Lower leg skin (tissue), 3 donors: ENCODE measurements at regions not wholly inside any gene's neighbourhood (a gene's known extent, or its start where the extent isn't known, plus 50 kb on each side); places are given as distances from the start of the nearest gene placed in this dataset.

Source experiments
- POLR2A ChIP-seq, 2 donors: fragments of 450-650 bp; IDR thresholded peaks; one replicate each; pipeline ENCODE4 v1.6.1; 2016 to 2017; ENCODE audit warnings: antibody characterized with exemption in 2 of 2, mild to moderate bottlenecking in 1 of 2, moderate library complexity in 1 of 2
- TF ChIP-seq, protein P1 (sequence below), 3 donors: fragments of 450-650 bp; IDR thresholded peaks; one replicate each; pipeline ENCODE4 v1.5.1; 2016; ENCODE audit warnings: antibody characterized with exemption in 3 of 3, mild to moderate bottlenecking in 3 of 3, moderate library complexity in 2 of 3

- TF ChIP-seq, protein P1, sequence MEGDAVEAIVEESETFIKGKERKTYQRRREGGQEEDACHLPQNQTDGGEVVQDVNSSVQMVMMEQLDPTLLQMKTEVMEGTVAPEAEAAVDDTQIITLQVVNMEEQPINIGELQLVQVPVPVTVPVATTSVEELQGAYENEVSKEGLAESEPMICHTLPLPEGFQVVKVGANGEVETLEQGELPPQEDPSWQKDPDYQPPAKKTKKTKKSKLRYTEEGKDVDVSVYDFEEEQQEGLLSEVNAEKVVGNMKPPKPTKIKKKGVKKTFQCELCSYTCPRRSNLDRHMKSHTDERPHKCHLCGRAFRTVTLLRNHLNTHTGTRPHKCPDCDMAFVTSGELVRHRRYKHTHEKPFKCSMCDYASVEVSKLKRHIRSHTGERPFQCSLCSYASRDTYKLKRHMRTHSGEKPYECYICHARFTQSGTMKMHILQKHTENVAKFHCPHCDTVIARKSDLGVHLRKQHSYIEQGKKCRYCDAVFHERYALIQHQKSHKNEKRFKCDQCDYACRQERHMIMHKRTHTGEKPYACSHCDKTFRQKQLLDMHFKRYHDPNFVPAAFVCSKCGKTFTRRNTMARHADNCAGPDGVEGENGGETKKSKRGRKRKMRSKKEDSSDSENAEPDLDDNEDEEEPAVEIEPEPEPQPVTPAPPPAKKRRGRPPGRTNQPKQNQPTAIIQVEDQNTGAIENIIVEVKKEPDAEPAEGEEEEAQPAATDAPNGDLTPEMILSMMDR (IDR thresholded peaks at IDR 0.05), result no peak
- TF ChIP-seq POLR2A (IDR thresholded peaks at IDR 0.05), result no peak
These were observed 1553.0 kb upstream of the PIK3C3 start for GRCh38 chr18:40402052-40402451.
